ENCODE measurements at regions not wholly inside any gene's neighbourhood (a gene's known extent, or its start where the extent isn't known, plus 50 kb on each side); places are given as distances from the start of the nearest gene placed in this dataset.

DNA sequence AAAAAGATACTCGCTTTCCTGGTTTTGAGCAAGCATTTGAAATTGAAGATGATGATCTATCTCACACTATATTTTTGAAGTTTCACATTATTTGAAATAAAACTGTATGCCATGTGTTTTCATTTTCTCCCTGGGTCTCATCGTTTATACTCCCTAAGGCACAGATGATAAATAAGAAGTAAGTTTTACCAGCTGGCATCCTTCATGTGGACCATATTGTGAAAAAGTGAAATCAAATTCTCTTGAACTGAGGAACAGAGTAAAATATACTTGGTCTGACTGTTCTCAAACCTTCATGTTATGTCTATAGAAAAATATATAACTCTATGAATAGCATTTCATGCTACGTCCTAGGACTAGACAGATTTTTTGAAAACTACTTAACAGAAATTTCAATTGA lies 1600.9 kb upstream of the C9orf72 start:
- TF ChIP-seq, protein P1, sequence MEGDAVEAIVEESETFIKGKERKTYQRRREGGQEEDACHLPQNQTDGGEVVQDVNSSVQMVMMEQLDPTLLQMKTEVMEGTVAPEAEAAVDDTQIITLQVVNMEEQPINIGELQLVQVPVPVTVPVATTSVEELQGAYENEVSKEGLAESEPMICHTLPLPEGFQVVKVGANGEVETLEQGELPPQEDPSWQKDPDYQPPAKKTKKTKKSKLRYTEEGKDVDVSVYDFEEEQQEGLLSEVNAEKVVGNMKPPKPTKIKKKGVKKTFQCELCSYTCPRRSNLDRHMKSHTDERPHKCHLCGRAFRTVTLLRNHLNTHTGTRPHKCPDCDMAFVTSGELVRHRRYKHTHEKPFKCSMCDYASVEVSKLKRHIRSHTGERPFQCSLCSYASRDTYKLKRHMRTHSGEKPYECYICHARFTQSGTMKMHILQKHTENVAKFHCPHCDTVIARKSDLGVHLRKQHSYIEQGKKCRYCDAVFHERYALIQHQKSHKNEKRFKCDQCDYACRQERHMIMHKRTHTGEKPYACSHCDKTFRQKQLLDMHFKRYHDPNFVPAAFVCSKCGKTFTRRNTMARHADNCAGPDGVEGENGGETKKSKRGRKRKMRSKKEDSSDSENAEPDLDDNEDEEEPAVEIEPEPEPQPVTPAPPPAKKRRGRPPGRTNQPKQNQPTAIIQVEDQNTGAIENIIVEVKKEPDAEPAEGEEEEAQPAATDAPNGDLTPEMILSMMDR (IDR thresholded peaks at IDR 0.05 in 2 of 3, conservative IDR thresholded peaks at IDR 0.05 in 1 of 3; ENCODE audit: borderline replicate concordance in 1 of 3, insufficient read depth in 1 of 3, low read depth in 2 of 3, low read length in 2 of 3): no peak
- no peak for TF ChIP-seq ELF1 (IDR thresholded peaks at IDR 0.05; ENCODE audit: borderline replicate concordance, low read depth)
- TF ChIP-seq, protein P2, sequence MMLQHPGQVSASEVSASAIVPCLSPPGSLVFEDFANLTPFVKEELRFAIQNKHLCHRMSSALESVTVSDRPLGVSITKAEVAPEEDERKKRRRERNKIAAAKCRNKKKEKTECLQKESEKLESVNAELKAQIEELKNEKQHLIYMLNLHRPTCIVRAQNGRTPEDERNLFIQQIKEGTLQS (IDR thresholded peaks at IDR 0.05): no peak
- TF ChIP-seq SRF (IDR thresholded peaks at IDR 0.05; ENCODE audit: low read depth): no peak
- TF ChIP-seq SIN3A (IDR thresholded peaks at IDR 0.05; ENCODE audit: low read depth): no peak
- TF ChIP-seq, protein P3, sequence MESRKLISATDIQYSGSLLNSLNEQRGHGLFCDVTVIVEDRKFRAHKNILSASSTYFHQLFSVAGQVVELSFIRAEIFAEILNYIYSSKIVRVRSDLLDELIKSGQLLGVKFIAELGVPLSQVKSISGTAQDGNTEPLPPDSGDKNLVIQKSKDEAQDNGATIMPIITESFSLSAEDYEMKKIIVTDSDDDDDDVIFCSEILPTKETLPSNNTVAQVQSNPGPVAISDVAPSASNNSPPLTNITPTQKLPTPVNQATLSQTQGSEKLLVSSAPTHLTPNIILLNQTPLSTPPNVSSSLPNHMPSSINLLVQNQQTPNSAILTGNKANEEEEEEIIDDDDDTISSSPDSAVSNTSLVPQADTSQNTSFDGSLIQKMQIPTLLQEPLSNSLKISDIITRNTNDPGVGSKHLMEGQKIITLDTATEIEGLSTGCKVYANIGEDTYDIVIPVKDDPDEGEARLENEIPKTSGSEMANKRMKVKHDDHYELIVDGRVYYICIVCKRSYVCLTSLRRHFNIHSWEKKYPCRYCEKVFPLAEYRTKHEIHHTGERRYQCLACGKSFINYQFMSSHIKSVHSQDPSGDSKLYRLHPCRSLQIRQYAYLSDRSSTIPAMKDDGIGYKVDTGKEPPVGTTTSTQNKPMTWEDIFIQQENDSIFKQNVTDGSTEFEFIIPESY (IDR thresholded peaks at IDR 0.05; ENCODE audit: extremely low read depth, insufficient replicate concordance, low read length): no peak
- TF ChIP-seq EZH2 (IDR thresholded peaks at IDR 0.05): no peak
- no peak for TF ChIP-seq ZFX (IDR thresholded peaks at IDR 0.05)
- TF ChIP-seq YY1 (IDR thresholded peaks at IDR 0.05; ENCODE audit: extremely low read depth, insufficient replicate concordance, low read depth, low read length): no peak
- TF ChIP-seq EZH2phosphoT487 (IDR thresholded peaks at IDR 0.05; ENCODE audit: borderline replicate concordance): no peak
- no peak for TF ChIP-seq POLR2AphosphoS5 (IDR thresholded peaks at IDR 0.05; ENCODE audit: low read depth, low read length)
- no peak for TF ChIP-seq ZNF274 (IDR thresholded peaks at IDR 0.05; ENCODE audit: low read depth, low read length)
